HEK293 (cell line): ENCODE measurements at regions not wholly inside any gene's neighbourhood (a gene's known extent, or its start where the extent isn't known, plus 50 kb on each side); places are given as distances from the start of the nearest gene placed in this dataset.

Experiments used
- CTCF ChIA-PET: fragments of 350-600 bp; formaldehyde crosslinking; extraction: SDS; loops from one replicate; lab custom pipeline; 2021; ENCODE audit warnings: antibody characterized with exemption; lab: Yijun Ruan, JAX
- POLR2A ChIA-PET: fragments of 300-600 bp; formaldehyde crosslinking; extraction: SDS; loops from one replicate; lab custom pipeline; 2020; ENCODE audit warnings: antibody characterized with exemption, inconsistent platforms; lab: Yijun Ruan, JAX
- H3K27ac ChIP-seq: fragments of 200-500 bp; sonication (Bioruptor generic); 2 replicates; pipeline ENCODE4 v1.5.1; 2014; ENCODE audit warnings: low read depth, low read length, control low read depth, inconsistent platforms; ENCODE audit errors: extremely low read depth
- H3K36me3 ChIP-seq, 2 experiments: fragments of 200-500 bp in 1 of 2; sonication (Bioruptor generic) in 1 of 2; 1 replicate in 1 of 2; 2 replicates in 1 of 2; pipeline ENCODE4 v1.5.1; 2014 to 2017; ENCODE audit warnings: inconsistent platforms in 2 of 2, low read length in 2 of 2; ENCODE audit not compliant: control insufficient read depth in 2 of 2, insufficient read depth in 1 of 2
- H3K4me1 ChIP-seq: fragments of 200-500 bp; sonication (Bioruptor generic); 2 replicates; pipeline ENCODE4 v1.5.1; 2014; ENCODE audit warnings: mild to moderate bottlenecking, low read length, inconsistent platforms; ENCODE audit not compliant: control insufficient read depth, insufficient read depth
- H3K4me3 ChIP-seq: 2 replicates; pipeline ENCODE4 v1.5.1; 2011; ENCODE audit warnings: low read depth, mild to moderate bottlenecking, control low read depth, low read length, moderate library complexity
- H3K9me3 ChIP-seq: fragments of 200-500 bp; sonication (Bioruptor generic); 2 replicates; pipeline ENCODE4 v1.5.1; 2014; ENCODE audit warnings: low read depth, low read length, inconsistent platforms; ENCODE audit not compliant: control insufficient read depth, insufficient read depth
- CTCF ChIP-seq: fragments of 450-650 bp; formaldehyde crosslinking; IDR thresholded peaks from 2 replicates; pipeline ENCODE4 v1.5.1; 2016; ENCODE audit warnings: missing biosample characterization, missing genetic modification characterization
- HOXC10 ChIP-seq: sonication (generic); formaldehyde crosslinking; IDR thresholded peaks from 2 replicates; pipeline ENCODE4 v1.8.1; 2023; ENCODE audit warnings: mild to moderate bottlenecking, missing genetic modification reagents
- KLF10 ChIP-seq: fragments of 450-650 bp; IDR thresholded peaks from 2 replicates; pipeline ENCODE4 v1.5.1; 2018; ENCODE audit warnings: missing biosample characterization, mild to moderate bottlenecking, missing genetic modification characterization
- MYNN ChIP-seq: fragments of 450-650 bp; formaldehyde crosslinking; IDR thresholded peaks from 2 replicates; pipeline ENCODE4 v1.5.1; 2016; ENCODE audit warnings: missing biosample characterization, missing genetic modification characterization, borderline replicate concordance
- OVOL3 ChIP-seq: fragments of 450-650 bp; formaldehyde crosslinking; IDR thresholded peaks from 2 replicates; pipeline ENCODE4 v1.5.1; 2016; ENCODE audit warnings: missing biosample characterization, missing genetic modification characterization
- SETDB1 ChIP-seq: IDR thresholded peaks from one replicate; pipeline ENCODE4 v1.6.1; 2017; ENCODE audit warnings: mild to moderate bottlenecking, low read length, moderate library complexity, mixed read lengths; ENCODE audit not compliant: insufficient read length
- ZNF121 ChIP-seq: fragments of 450-650 bp; formaldehyde crosslinking; IDR thresholded peaks from 2 replicates; pipeline ENCODE4 v1.5.1; 2016; ENCODE audit warnings: missing biosample characterization, missing genetic modification characterization
- ZNF138 ChIP-seq: fragments of 450-650 bp; formaldehyde crosslinking; IDR thresholded peaks from 2 replicates; pipeline ENCODE4 v1.5.1; 2016; ENCODE audit warnings: missing biosample characterization, missing genetic modification characterization, borderline replicate concordance
- ZNF169 ChIP-seq: fragments of 450-650 bp; formaldehyde crosslinking; IDR thresholded peaks from 2 replicates; pipeline ENCODE4 v1.5.1; 2016; ENCODE audit warnings: missing biosample characterization, missing genetic modification characterization
- ZNF362 ChIP-seq: fragments of 450-650 bp; formaldehyde crosslinking; IDR thresholded peaks from 2 replicates; pipeline ENCODE4 v1.5.1; 2016; ENCODE audit warnings: missing biosample characterization, missing genetic modification characterization
- ZNF514 ChIP-seq: fragments of 450-650 bp; formaldehyde crosslinking; IDR thresholded peaks from 2 replicates; pipeline ENCODE4 v1.5.1; 2016; ENCODE audit warnings: missing biosample characterization, missing genetic modification characterization
- ZNF560 ChIP-seq: fragments of 450-650 bp; formaldehyde crosslinking; IDR thresholded peaks from 2 replicates; pipeline ENCODE4 v1.5.1; 2017; ENCODE audit warnings: missing biosample characterization, missing genetic modification characterization, borderline replicate concordance
- ZNF596 ChIP-seq: fragments of 450-650 bp; IDR thresholded peaks from 2 replicates; pipeline ENCODE4 v1.5.0; 2018; ENCODE audit warnings: missing biosample characterization, mild to moderate bottlenecking, missing genetic modification characterization, moderate library complexity
- ZNF830 ChIP-seq: fragments of 450-650 bp; IDR thresholded peaks from 2 replicates; pipeline ENCODE4 v1.5.0; 2018; ENCODE audit warnings: missing biosample characterization, missing genetic modification characterization, low read depth, mild to moderate bottlenecking, moderate library complexity
- ZSCAN23 ChIP-seq: fragments of 450-650 bp; formaldehyde crosslinking; IDR thresholded peaks from 2 replicates; pipeline ENCODE4 v1.5.1; 2016; ENCODE audit warnings: missing biosample characterization, missing genetic modification characterization
- TF ChIP-seq, protein P1 (sequence below): fragments of 450-650 bp; formaldehyde crosslinking; IDR thresholded peaks from 2 replicates; pipeline ENCODE4 v1.5.0; 2017; ENCODE audit warnings: missing biosample characterization, missing genetic modification characterization, borderline replicate concordance

DNA sequence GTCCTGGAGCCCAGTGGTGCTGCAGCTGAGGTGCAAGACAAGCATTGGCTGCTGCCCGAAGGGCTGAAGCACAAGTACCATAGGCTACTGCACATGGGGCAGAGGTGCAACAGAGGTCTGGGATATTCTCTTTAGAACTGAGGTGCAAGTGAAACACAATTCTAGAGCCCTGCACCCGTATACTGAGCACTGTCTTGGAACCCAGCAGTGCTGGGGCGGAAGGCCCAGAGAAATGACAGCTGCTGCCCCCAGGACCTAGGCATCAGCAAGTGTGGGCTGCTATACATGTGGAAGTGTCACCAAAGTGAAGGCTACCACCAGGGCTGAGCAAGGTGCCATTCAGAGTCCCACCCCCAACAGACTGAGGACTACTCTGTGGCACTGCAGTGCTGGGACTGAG lies 393.6 kb upstream of the STEAP1 start (continued):
- TF ChIP-seq CTCF (no peak), ZNF121 (tag by site-specific recombination) (no peak)

DNA sequence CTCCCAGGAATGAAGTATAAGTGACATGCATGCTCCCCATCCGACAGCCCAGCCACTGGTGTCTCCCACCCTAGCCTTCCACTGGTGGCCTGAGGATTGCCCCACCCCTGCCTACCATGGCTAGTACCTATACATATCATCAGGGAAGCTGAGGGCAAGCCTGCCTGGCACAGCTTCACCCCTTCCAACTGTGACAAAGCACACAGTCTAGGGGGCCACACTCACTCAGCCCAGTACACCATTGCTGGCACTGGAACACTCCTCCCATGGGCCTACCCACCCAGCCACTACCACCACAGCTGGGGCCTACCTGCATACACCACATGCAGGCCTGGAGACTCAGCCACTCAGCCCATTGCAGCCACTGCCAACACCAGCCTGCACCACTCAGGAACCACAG lies 393.1 kb upstream of the STEAP1 start:
- Histone ChIP-seq H3K9me3 (no peaks in the 10 kb centered on the region), H3K4me3 (no peak overlapping the region), H3K36me3 (no peaks in the 10 kb centered on the region), H3K4me1 (no peaks in the 10 kb centered on the region)
- CTCF ChIA-PET: no interaction called here
- TF ChIP-seq ZSCAN23 (tag by site-specific recombination): no peak
- no peak for TF ChIP-seq ZNF138 (tag by site-specific recombination)
- TF ChIP-seq ZNF362 (tag by site-specific recombination): no peak
- no peak for TF ChIP-seq ZNF560 (tag by site-specific recombination)
- no peak for TF ChIP-seq ZNF169
- TF ChIP-seq, all 188 proteins: peak for 0
- POLR2A ChIA-PET: no interaction called here
- H3K27ac ChIP-seq: no peak overlapping the region

- ChIA-PET POLR2A (no interaction called here), CTCF (no interaction called here)
- TF ChIP-seq ZNF514 (tag by site-specific recombination): no peak
- H3K4me3 ChIP-seq: no peak overlapping the region
- no peaks in the 10 kb centered on the region for H3K4me1 ChIP-seq
- H3K9me3 ChIP-seq: no peaks in the 10 kb centered on the region
- no peak overlapping the region for H3K27ac ChIP-seq
- H3K36me3 ChIP-seq: no peaks in the 10 kb centered on the region
These were observed 384.1 kb upstream of the STEAP1 start for GRCh38 chr7:89770161-89770560.

GRCh38 chr7:89771003-89771636 lies 383.1 kb upstream of the STEAP1 start:
- Histone ChIP-seq H3K27ac (no peak overlapping the region), H3K4me1 (no peaks in the 10 kb centered on the region), H3K9me3 (no peaks in the 10 kb centered on the region), H3K4me3 (no peak overlapping the region), H3K36me3 (no peaks in the 10 kb centered on the region)
- ChIA-PET POLR2A (no interaction called here), CTCF (interaction anchor here (0.7 to 0.9 kb wide), 2 partner anchors 418 to 1424 kb away, joined by 3 read pairs; no protein-coding TSS in a partner anchor)
- TF ChIP-seq, protein P1, sequence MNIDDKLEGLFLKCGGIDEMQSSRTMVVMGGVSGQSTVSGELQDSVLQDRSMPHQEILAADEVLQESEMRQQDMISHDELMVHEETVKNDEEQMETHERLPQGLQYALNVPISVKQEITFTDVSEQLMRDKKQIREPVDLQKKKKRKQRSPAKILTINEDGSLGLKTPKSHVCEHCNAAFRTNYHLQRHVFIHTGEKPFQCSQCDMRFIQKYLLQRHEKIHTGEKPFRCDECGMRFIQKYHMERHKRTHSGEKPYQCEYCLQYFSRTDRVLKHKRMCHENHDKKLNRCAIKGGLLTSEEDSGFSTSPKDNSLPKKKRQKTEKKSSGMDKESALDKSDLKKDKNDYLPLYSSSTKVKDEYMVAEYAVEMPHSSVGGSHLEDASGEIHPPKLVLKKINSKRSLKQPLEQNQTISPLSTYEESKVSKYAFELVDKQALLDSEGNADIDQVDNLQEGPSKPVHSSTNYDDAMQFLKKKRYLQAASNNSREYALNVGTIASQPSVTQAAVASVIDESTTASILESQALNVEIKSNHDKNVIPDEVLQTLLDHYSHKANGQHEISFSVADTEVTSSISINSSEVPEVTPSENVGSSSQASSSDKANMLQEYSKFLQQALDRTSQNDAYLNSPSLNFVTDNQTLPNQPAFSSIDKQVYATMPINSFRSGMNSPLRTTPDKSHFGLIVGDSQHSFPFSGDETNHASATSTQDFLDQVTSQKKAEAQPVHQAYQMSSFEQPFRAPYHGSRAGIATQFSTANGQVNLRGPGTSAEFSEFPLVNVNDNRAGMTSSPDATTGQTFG (tag by site-specific recombination): no peak
- TF ChIP-seq ZNF830 (tag by site-specific recombination): no peak
- TF ChIP-seq HOXC10 (CRISPR knock-in tag): no peak
- no peak for TF ChIP-seq OVOL3
- TF ChIP-seq MYNN (tag by site-specific recombination): no peak
- no peak for TF ChIP-seq ZNF560 (tag by site-specific recombination)
- TF ChIP-seq SETDB1: no peak
- no peak for TF ChIP-seq ZNF596 (tag by site-specific recombination)
- no peak for TF ChIP-seq KLF10
